K562 (cell line): ENCODE measurements at regions not wholly inside any gene's neighbourhood (a gene's known extent, or its start where the extent isn't known, plus 50 kb on each side); places are given as distances from the start of the nearest gene placed in this dataset.

Source experiments
- ATAC-seq: fragments of 200-7000 bp; cut with Tn5 transposase; 3 replicates; pipeline ENCODE4 v1.9.1; 2020; ENCODE audit warnings: moderate library complexity
- BruUV-seq: library from RNA; stranded (reverse); fragments of 400-500 nt; replicated peaks from 2 replicates; lab custom pipeline; 2021; lab: Mats Ljungman, UMichigan
- CTCF ChIA-PET: fragments of 300-600 bp; formaldehyde crosslinking; extraction: SDS; loops from one replicate; lab custom pipeline; 2021; ENCODE audit warnings: low intra/inter-chr PET ratio; lab: Yijun Ruan, JAX
- POLR2A ChIA-PET: fragments of 300-600, 350-650 bp; sonication (Branson Sonifier 250); formaldehyde crosslinking; extraction: SDS; loops from one replicate; lab custom pipeline; 2021; ENCODE audit warnings: antibody characterized with exemption, inconsistent platforms; lab: Yijun Ruan, JAX
- DNase-seq, 4 experiments: peaks; one replicate each; pipeline versions ENCODE4 v3.0.0 to v3.0.0-alpha.2; 2011 to 2018; ENCODE audit warnings: low spot score in 3 of 4, mixed read lengths in 3 of 4; ENCODE audit errors: extremely low read depth in 1 of 4
- FAIRE-seq: peaks from 2 replicates; lab custom pipeline; 2011; peaks lifted over from hg19 to GRCh38; lab: Jason Lieb, UNC
- H2AFZ ChIP-seq: 2 replicates; pipeline ENCODE4 v1.6.0; 2011; ENCODE audit warnings: low read depth, low read length, control low read depth, inconsistent platforms
- H3K27ac ChIP-seq: fragments of 200-600 bp; 3 replicates; pipeline ENCODE4 v1.8.0; 2011; ENCODE audit warnings: low read depth, mild to moderate bottlenecking, control low read depth, inconsistent platforms, low read length, moderate library complexity, mixed read lengths; ENCODE audit errors: extremely low read depth
- H3K27me3 ChIP-seq, 2 experiments: fragments of 300-600 bp in 1 of 2; 2 replicates in 1 of 2; 3 replicates in 1 of 2; pipeline versions ENCODE4 v1.6.0 to v1.8.0; 2011; ENCODE audit warnings: inconsistent platforms in 2 of 2, low read length in 2 of 2, mild to moderate bottlenecking in 1 of 2, mixed read lengths in 1 of 2, moderate library complexity in 1 of 2; ENCODE audit not compliant: control insufficient read depth in 2 of 2, insufficient read depth in 2 of 2
- H3K36me3 ChIP-seq: fragments of 300-600 bp; 3 replicates; pipeline ENCODE4 v1.8.0; 2011; ENCODE audit warnings: mild to moderate bottlenecking, low read length, inconsistent platforms; ENCODE audit not compliant: control insufficient read depth, insufficient read depth
- H3K4me1 ChIP-seq, 2 experiments: fragments of 200-600 bp in 1 of 2; replicated peaks in 1 of 2; 2 replicates in 1 of 2; 3 replicates in 1 of 2; pipeline versions ENCODE4 v1.5.1 to v1.8.0; 2011; ENCODE audit warnings: inconsistent platforms in 2 of 2, low read length in 2 of 2, mild to moderate bottlenecking in 1 of 2, mixed read lengths in 1 of 2, moderate library complexity in 1 of 2; ENCODE audit not compliant: control insufficient read depth in 2 of 2, insufficient read depth in 2 of 2
- H3K4me2 ChIP-seq: 2 replicates; pipeline ENCODE4 v1.6.1; 2011; ENCODE audit warnings: low read length, control low read depth, inconsistent platforms, mixed read lengths; ENCODE audit not compliant: insufficient read depth
- H3K4me3 ChIP-seq: fragments of 200-600 bp; sonication (generic), shearing (Covaris generic); 2 replicates; pipeline ENCODE4 v1.5.1; 2016; ENCODE audit warnings: control low read depth, inconsistent platforms
- H3K79me2 ChIP-seq: fragments of 200-600 bp; 3 replicates; pipeline ENCODE4 v1.8.0; 2011; ENCODE audit warnings: low read length, inconsistent platforms; ENCODE audit not compliant: control insufficient read depth, insufficient read depth
- H3K9ac ChIP-seq, 2 experiments: 2 replicates each; pipeline versions ENCODE4 v1.6.0 to v1.6.1; 2011; ENCODE audit warnings: low read depth in 2 of 2, low read length in 2 of 2, control low read depth in 1 of 2, inconsistent platforms in 1 of 2, mild to moderate bottlenecking in 1 of 2, mixed read lengths in 1 of 2; ENCODE audit not compliant: insufficient read depth in 1 of 2
- H3K9me1 ChIP-seq: one replicate; pipeline ENCODE4 v1.6.0; 2011; ENCODE audit warnings: inconsistent platforms, mild to moderate bottlenecking, low read length, moderate library complexity; ENCODE audit not compliant: control insufficient read depth, insufficient read depth
- H3K9me3 ChIP-seq: replicated peaks from 2 replicates; pipeline ENCODE4 v1.5.1; 2011; ENCODE audit warnings: low read depth, low read length, inconsistent platforms; ENCODE audit not compliant: control insufficient read depth, insufficient read depth
- H4K20me1 ChIP-seq: replicated peaks from 2 replicates; pipeline ENCODE4 v1.6.1; 2011; ENCODE audit warnings: low read length, inconsistent platforms, mixed read lengths; ENCODE audit not compliant: control insufficient read depth, insufficient read depth
- CC2D1A ChIP-seq: fragments of 450-650 bp; IDR thresholded peaks from 2 replicates; pipeline ENCODE4 v1.6.1; 2017; ENCODE audit warnings: mild to moderate bottlenecking
- ELF2 ChIP-seq: fragments of 250-450 bp; sonication (Bioruptor Pico); IDR thresholded peaks from 2 replicates; pipeline ENCODE4 v1.5.0; 2021; ENCODE audit warnings: mild to moderate bottlenecking
- KLF13 ChIP-seq: fragments of 450-650 bp; IDR thresholded peaks from 2 replicates; pipeline ENCODE4 v1.6.1; 2016; ENCODE audit warnings: missing genetic modification characterization, low read depth, mild to moderate bottlenecking, missing compliant biosample characterization, moderate library complexity, borderline replicate concordance
- MCM3 ChIP-seq: fragments of 450-650 bp; IDR thresholded peaks from 2 replicates; pipeline ENCODE4 v1.6.1; 2016
- NFIX ChIP-seq: fragments of 250-450 bp; sonication (Bioruptor Pico); IDR thresholded peaks from 2 replicates; pipeline ENCODE4 v1.4.0; 2020; ENCODE audit warnings: low read depth, mild to moderate bottlenecking, moderate library complexity
- PRPF4 ChIP-seq: fragments of 200-400 bp; formaldehyde crosslinking; IDR thresholded peaks from one replicate; pipeline ENCODE4 v1.6.1; 2017; ENCODE audit warnings: low read length, low read depth, mild to moderate bottlenecking; ENCODE audit not compliant: insufficient read depth, poor library complexity, severe bottlenecking
- WGBS: fragments of 100-300 bp; shearing (Covaris generic); methylation state at CpG from one replicate; pipeline ENCODE4 v1.1.6; 2016; ENCODE audit warnings: low coverage, mixed read lengths; ENCODE audit not compliant: insufficient coverage; ENCODE audit errors: missing lambda C conversion rate; 5-methylcytosine and 5-hydroxymethylcytosine counted together
- in situ Hi-C: fragments of 300-500 bp; cut with MboI; formaldehyde crosslinking; loops from 4 replicates; pipeline ENCODE4 v1.15.0; 2018; ENCODE audit warnings: inconsistent platforms, mixed read lengths
- intact Hi-C: fragments of 100-400 bp; cut with micrococcal nuclease; formaldehyde crosslinking; loops from 2 replicates; pipeline ENCODE4 v1.14.2; 2022
- TF ChIP-seq, protein P1 (sequence below): fragments of 450-650 bp; IDR thresholded peaks from 2 replicates; pipeline ENCODE4 v1.7.0; 2016; ENCODE audit warnings: borderline replicate concordance
- TF ChIP-seq, protein P2 (sequence below): fragments of 450-650 bp; formaldehyde crosslinking; conservative IDR thresholded peaks from 2 replicates; pipeline ENCODE4 v1.4.0; 2022; ENCODE audit warnings: mild to moderate bottlenecking, missing genetic modification characterization

DNA sequence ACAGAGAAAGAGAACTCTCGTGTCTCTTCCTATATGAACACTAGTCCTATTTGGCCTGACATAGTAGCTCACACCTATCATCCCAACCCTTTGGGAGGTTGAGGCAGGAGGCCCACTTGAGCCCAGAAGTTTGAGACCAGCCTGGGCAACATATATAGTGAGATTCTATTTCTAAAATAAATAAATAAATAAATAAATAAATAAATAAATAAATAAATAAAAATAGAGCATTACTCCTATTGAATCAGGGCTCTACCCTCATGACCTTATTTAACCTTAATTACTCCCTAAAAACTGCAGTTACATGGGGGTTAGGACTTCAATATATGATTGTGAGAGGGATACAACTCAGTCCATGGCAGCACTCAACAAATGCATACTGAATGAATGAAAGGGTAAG is 61.2 kb upstream of the GSC start (continued):
- TF ChIP-seq, protein P1, sequence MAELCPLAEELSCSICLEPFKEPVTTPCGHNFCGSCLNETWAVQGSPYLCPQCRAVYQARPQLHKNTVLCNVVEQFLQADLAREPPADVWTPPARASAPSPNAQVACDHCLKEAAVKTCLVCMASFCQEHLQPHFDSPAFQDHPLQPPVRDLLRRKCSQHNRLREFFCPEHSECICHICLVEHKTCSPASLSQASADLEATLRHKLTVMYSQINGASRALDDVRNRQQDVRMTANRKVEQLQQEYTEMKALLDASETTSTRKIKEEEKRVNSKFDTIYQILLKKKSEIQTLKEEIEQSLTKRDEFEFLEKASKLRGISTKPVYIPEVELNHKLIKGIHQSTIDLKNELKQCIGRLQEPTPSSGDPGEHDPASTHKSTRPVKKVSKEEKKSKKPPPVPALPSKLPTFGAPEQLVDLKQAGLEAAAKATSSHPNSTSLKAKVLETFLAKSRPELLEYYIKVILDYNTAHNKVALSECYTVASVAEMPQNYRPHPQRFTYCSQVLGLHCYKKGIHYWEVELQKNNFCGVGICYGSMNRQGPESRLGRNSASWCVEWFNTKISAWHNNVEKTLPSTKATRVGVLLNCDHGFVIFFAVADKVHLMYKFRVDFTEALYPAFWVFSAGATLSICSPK, result no peak
- TF ChIP-seq NFIX (no peak), PRPF4 (no peak), MCM3 (no peak), ELF2 (CRISPR knock-in tag) (no peak), CC2D1A (no peak)
- TF ChIP-seq, protein P2, sequence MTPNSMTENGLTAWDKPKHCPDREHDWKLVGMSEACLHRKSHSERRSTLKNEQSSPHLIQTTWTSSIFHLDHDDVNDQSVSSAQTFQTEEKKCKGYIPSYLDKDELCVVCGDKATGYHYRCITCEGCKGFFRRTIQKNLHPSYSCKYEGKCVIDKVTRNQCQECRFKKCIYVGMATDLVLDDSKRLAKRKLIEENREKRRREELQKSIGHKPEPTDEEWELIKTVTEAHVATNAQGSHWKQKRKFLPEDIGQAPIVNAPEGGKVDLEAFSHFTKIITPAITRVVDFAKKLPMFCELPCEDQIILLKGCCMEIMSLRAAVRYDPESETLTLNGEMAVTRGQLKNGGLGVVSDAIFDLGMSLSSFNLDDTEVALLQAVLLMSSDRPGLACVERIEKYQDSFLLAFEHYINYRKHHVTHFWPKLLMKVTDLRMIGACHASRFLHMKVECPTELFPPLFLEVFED (CRISPR knock-in tag), result no peak
- TF ChIP-seq, all 486 proteins: peak for 0

- H3K4me3 ChIP-seq, result no peak overlapping the region
- no peak overlapping the region for H2AFZ ChIP-seq
- H3K36me3 ChIP-seq, result no peaks in the 10 kb centered on the region
- 0% methylated on average over 6 of the region's 7 CpGs for WGBS
- in situ Hi-C loops, result no loop called here
- intact Hi-C loops, result no loop called here
- no peak for DNase-seq
- H3K9ac ChIP-seq, result no peak overlapping the region
- H3K9me1 ChIP-seq, result no peaks in the 10 kb centered on the region
- no peak for TF ChIP-seq KLF13 (tag)
- no peak for ATAC-seq
- POLR2A ChIA-PET, result no interaction called here
- CTCF ChIA-PET, result no interaction called here
- H3K79me2 ChIP-seq, result no peaks in the 10 kb centered on the region
- H3K4me1 ChIP-seq, result no peaks in the 10 kb centered on the region
- H3K27ac ChIP-seq, result no peak overlapping the region
- H3K9me3 ChIP-seq, result no peaks in the 10 kb centered on the region
- no peaks in the 10 kb centered on the region for H4K20me1 ChIP-seq
- H3K4me2 ChIP-seq, result no peak overlapping the region
- H3K27me3 ChIP-seq, result no peaks in the 10 kb centered on the region
- no peak for FAIRE-seq
- BruUV-seq, result no TSS peak
Observed at GRCh38 chr14:94827711-94828447, 58.0 kb upstream of the GSC start.
